K562 (cell line): ENCODE measurements at regions not wholly inside any gene's neighbourhood (a gene's known extent, or its start where the extent isn't known, plus 50 kb on each side); places are given as distances from the start of the nearest gene placed in this dataset.

Experiments used
- ATAC-seq: fragments of 200-7000 bp; cut with Tn5 transposase; 3 replicates; pipeline ENCODE4 v1.9.1; 2020; ENCODE audit warnings: moderate library complexity
- BruUV-seq: library from RNA; stranded (reverse); fragments of 400-500 nt; replicated peaks from 2 replicates; lab custom pipeline; 2021; lab: Mats Ljungman, UMichigan
- CTCF ChIA-PET: fragments of 300-600 bp; formaldehyde crosslinking; extraction: SDS; loops from one replicate; lab custom pipeline; 2021; ENCODE audit warnings: low intra/inter-chr PET ratio; lab: Yijun Ruan, JAX
- POLR2A ChIA-PET: fragments of 300-600, 350-650 bp; sonication (Branson Sonifier 250); formaldehyde crosslinking; extraction: SDS; loops from one replicate; lab custom pipeline; 2021; ENCODE audit warnings: antibody characterized with exemption, inconsistent platforms; lab: Yijun Ruan, JAX
- DNase-seq, 4 experiments: peaks; one replicate each; pipeline versions ENCODE4 v3.0.0 to v3.0.0-alpha.2; 2011 to 2018; ENCODE audit warnings: low spot score in 3 of 4, mixed read lengths in 3 of 4; ENCODE audit errors: extremely low read depth in 1 of 4
- FAIRE-seq: peaks from 2 replicates; lab custom pipeline; 2011; peaks lifted over from hg19 to GRCh38; lab: Jason Lieb, UNC
- H2AFZ ChIP-seq: 2 replicates; pipeline ENCODE4 v1.6.0; 2011; ENCODE audit warnings: low read depth, low read length, control low read depth, inconsistent platforms
- H3K27ac ChIP-seq: fragments of 200-600 bp; 3 replicates; pipeline ENCODE4 v1.8.0; 2011; ENCODE audit warnings: low read depth, mild to moderate bottlenecking, control low read depth, inconsistent platforms, low read length, moderate library complexity, mixed read lengths; ENCODE audit errors: extremely low read depth
- H3K27me3 ChIP-seq, 2 experiments: fragments of 300-600 bp in 1 of 2; 2 replicates in 1 of 2; 3 replicates in 1 of 2; pipeline versions ENCODE4 v1.6.0 to v1.8.0; 2011; ENCODE audit warnings: inconsistent platforms in 2 of 2, low read length in 2 of 2, mild to moderate bottlenecking in 1 of 2, mixed read lengths in 1 of 2, moderate library complexity in 1 of 2; ENCODE audit not compliant: control insufficient read depth in 2 of 2, insufficient read depth in 2 of 2
- H3K36me3 ChIP-seq: fragments of 300-600 bp; 3 replicates; pipeline ENCODE4 v1.8.0; 2011; ENCODE audit warnings: mild to moderate bottlenecking, low read length, inconsistent platforms; ENCODE audit not compliant: control insufficient read depth, insufficient read depth
- H3K4me1 ChIP-seq, 2 experiments: fragments of 200-600 bp in 1 of 2; replicated peaks in 1 of 2; 2 replicates in 1 of 2; 3 replicates in 1 of 2; pipeline versions ENCODE4 v1.5.1 to v1.8.0; 2011; ENCODE audit warnings: inconsistent platforms in 2 of 2, low read length in 2 of 2, mild to moderate bottlenecking in 1 of 2, mixed read lengths in 1 of 2, moderate library complexity in 1 of 2; ENCODE audit not compliant: control insufficient read depth in 2 of 2, insufficient read depth in 2 of 2
- H3K4me2 ChIP-seq: 2 replicates; pipeline ENCODE4 v1.6.1; 2011; ENCODE audit warnings: low read length, control low read depth, inconsistent platforms, mixed read lengths; ENCODE audit not compliant: insufficient read depth
- H3K4me3 ChIP-seq: fragments of 200-600 bp; sonication (generic), shearing (Covaris generic); 2 replicates; pipeline ENCODE4 v1.5.1; 2016; ENCODE audit warnings: control low read depth, inconsistent platforms
- H3K79me2 ChIP-seq: fragments of 200-600 bp; 3 replicates; pipeline ENCODE4 v1.8.0; 2011; ENCODE audit warnings: low read length, inconsistent platforms; ENCODE audit not compliant: control insufficient read depth, insufficient read depth
- H3K9ac ChIP-seq, 2 experiments: 2 replicates each; pipeline versions ENCODE4 v1.6.0 to v1.6.1; 2011; ENCODE audit warnings: low read depth in 2 of 2, low read length in 2 of 2, control low read depth in 1 of 2, inconsistent platforms in 1 of 2, mild to moderate bottlenecking in 1 of 2, mixed read lengths in 1 of 2; ENCODE audit not compliant: insufficient read depth in 1 of 2
- H3K9me1 ChIP-seq: one replicate; pipeline ENCODE4 v1.6.0; 2011; ENCODE audit warnings: inconsistent platforms, mild to moderate bottlenecking, low read length, moderate library complexity; ENCODE audit not compliant: control insufficient read depth, insufficient read depth
- H3K9me3 ChIP-seq: replicated peaks from 2 replicates; pipeline ENCODE4 v1.5.1; 2011; ENCODE audit warnings: low read depth, low read length, inconsistent platforms; ENCODE audit not compliant: control insufficient read depth, insufficient read depth
- H4K20me1 ChIP-seq: replicated peaks from 2 replicates; pipeline ENCODE4 v1.6.1; 2011; ENCODE audit warnings: low read length, inconsistent platforms, mixed read lengths; ENCODE audit not compliant: control insufficient read depth, insufficient read depth
- COPS2 ChIP-seq: fragments of 450-650 bp; conservative IDR thresholded peaks from 2 replicates; pipeline ENCODE4 v1.6.1; 2016; ENCODE audit warnings: mild to moderate bottlenecking, moderate library complexity
- NONO ChIP-seq, 2 experiments: fragments of 200-400 bp in 1 of 2; fragments of 450-650 bp in 1 of 2; formaldehyde crosslinking in 1 of 2; IDR thresholded peaks; 2 replicates each; pipeline ENCODE4 v1.6.1; 2017; ENCODE audit warnings: low read depth in 2 of 2, mild to moderate bottlenecking in 2 of 2, moderate library complexity in 2 of 2, low read length in 1 of 2
- PKNOX1 ChIP-seq: fragments of 450-650 bp; IDR thresholded peaks from 2 replicates; pipeline ENCODE4 v1.6.1; 2016
- PRMT5 ChIP-seq: sonication (generic); formaldehyde crosslinking; IDR thresholded peaks from 2 replicates; pipeline ENCODE4 v1.5.0; 2020; ENCODE audit warnings: missing genetic modification reagents
- SMAD2 ChIP-seq: fragments of 150-350 bp; IDR thresholded peaks from 2 replicates; pipeline ENCODE4 v1.6.1; 2014; ENCODE audit warnings: low read depth, mild to moderate bottlenecking, low read length
- SMARCE1 ChIP-seq: fragments of 450-650 bp; IDR thresholded peaks from 2 replicates; pipeline ENCODE4 v1.7.1; 2016; ENCODE audit warnings: mild to moderate bottlenecking
- SRSF9 ChIP-seq: fragments of 200-400 bp; formaldehyde crosslinking; IDR thresholded peaks from 2 replicates; pipeline ENCODE4 v1.6.1; 2017; ENCODE audit warnings: low read depth, low read length, borderline replicate concordance
- TFE3 ChIP-seq: fragments of 450-650 bp; formaldehyde crosslinking; IDR thresholded peaks from 2 replicates; pipeline ENCODE4 v1.4.0; 2020; ENCODE audit warnings: mild to moderate bottlenecking, mixed read lengths
- ZNF398 ChIP-seq: fragments of 250-450 bp; sonication (Bioruptor Pico); IDR thresholded peaks from 2 replicates; pipeline ENCODE4 v1.8.0; 2021; ENCODE audit warnings: moderate library complexity, mild to moderate bottlenecking, inconsistent platforms
- ZNF695 ChIP-seq: fragments of 450-650 bp; formaldehyde crosslinking; IDR thresholded peaks from 2 replicates; pipeline ENCODE4 v1.4.0; 2020; ENCODE audit warnings: mild to moderate bottlenecking, moderate library complexity
- ZNF766 ChIP-seq: fragments of 200-800 bp; sonication (Bioruptor generic); conservative IDR thresholded peaks from 2 replicates; pipeline ENCODE4 v1.6.1; 2016; ENCODE audit warnings: missing genetic modification characterization, missing compliant biosample characterization
- ZNF778 ChIP-seq: fragments of 450-650 bp; formaldehyde crosslinking; IDR thresholded peaks from 2 replicates; pipeline ENCODE4 v1.4.0; 2020; ENCODE audit warnings: mild to moderate bottlenecking, moderate library complexity
- WGBS: fragments of 100-300 bp; shearing (Covaris generic); methylation state at CpG from one replicate; pipeline ENCODE4 v1.1.6; 2016; ENCODE audit warnings: low coverage, mixed read lengths; ENCODE audit not compliant: insufficient coverage; ENCODE audit errors: missing lambda C conversion rate; 5-methylcytosine and 5-hydroxymethylcytosine counted together
- in situ Hi-C: fragments of 300-500 bp; cut with MboI; formaldehyde crosslinking; loops from 4 replicates; pipeline ENCODE4 v1.15.0; 2018; ENCODE audit warnings: inconsistent platforms, mixed read lengths
- intact Hi-C: fragments of 100-400 bp; cut with micrococcal nuclease; formaldehyde crosslinking; loops from 2 replicates; pipeline ENCODE4 v1.14.2; 2022

GRCh38 chr22:27352426-27352825 lies 449.1 kb downstream of the MN1 start:
- Histone ChIP-seq H3K9ac (no peak overlapping the region), H3K4me3 (no peak overlapping the region), H3K27ac (no peak overlapping the region), H3K4me2 (no peak overlapping the region), H3K9me1 (no peaks in the 10 kb centered on the region), H2AFZ (no peak overlapping the region), H4K20me1 (no peaks in the 10 kb centered on the region), H3K27me3 (no peaks in the 10 kb centered on the region), H3K79me2 (no peaks in the 10 kb centered on the region), H3K4me1 (no peaks in the 10 kb centered on the region), H3K36me3 (no peaks in the 10 kb centered on the region), H3K9me3 (no peaks in the 10 kb centered on the region)
- TF ChIP-seq ZNF398 = no peak
- TF ChIP-seq SMARCE1 = no peak
- TF ChIP-seq PRMT5 = no peak
- TF ChIP-seq ZNF778 (CRISPR knock-in tag) = no peak
- no peak for TF ChIP-seq ZNF766 (CRISPR knock-in tag)
- TF ChIP-seq ZNF695 (CRISPR knock-in tag) = no peak
- TF ChIP-seq SRSF9 = no peak
- no peak for TF ChIP-seq NONO (IDR thresholded peaks at IDR 0.05; ENCODE audit: low read depth in 2 of 2, low read length in 1 of 2)
- no peak for TF ChIP-seq PKNOX1
- no peak for TF ChIP-seq COPS2
- TF ChIP-seq SMAD2 = no peak
- no peak for TF ChIP-seq TFE3
- FAIRE-seq (no peak), DNase-seq (no peak), ATAC-seq (no peak)
- 4% methylated on average over 6 of the region's 6 CpGs for WGBS
- in situ Hi-C loops = no loop called here
- no TSS peak for BruUV-seq
- ChIA-PET POLR2A (interaction anchor here (0.6 kb wide), 2 partner anchors 402 to 522 kb away, joined by 3 to 4 read pairs; no protein-coding TSS in a partner anchor), CTCF (no interaction called here)
- intact Hi-C loops = no loop called here
